ENCODE measurements at regions not wholly inside any gene's neighbourhood (a gene's known extent, or its start where the extent isn't known, plus 50 kb on each side); places are given as distances from the start of the nearest gene placed in this dataset.

DNA sequence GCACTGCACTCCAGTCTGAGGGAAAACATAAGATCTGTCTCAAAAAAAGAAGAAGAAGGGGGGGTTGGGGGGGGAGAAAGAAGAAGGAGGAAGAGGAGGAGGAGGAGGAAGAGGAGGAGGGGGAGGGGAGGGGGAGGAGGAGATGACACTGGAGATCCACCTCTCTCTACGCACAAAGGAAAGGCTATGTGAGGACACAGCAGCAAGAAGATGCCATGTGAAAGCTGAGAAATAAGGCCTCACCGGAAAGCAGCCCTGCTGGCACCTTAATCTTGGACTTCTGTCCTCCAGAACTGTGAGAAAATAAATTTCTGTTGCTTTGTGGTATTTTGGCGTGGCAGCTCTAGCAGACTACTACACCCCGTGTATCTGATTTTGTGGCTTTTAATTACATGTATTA lies 477.9 kb downstream of the MED13L start:
- no peak overlapping the region for H3K27ac Mint-ChIP-seq
- H4K20me1 ChIP-seq (ENCODE audit: low read depth) = no peaks in the 10 kb centered on the region
- no peak for TF ChIP-seq CTCF (IDR thresholded peaks at IDR 0.05)
- TF ChIP-seq EZH2 (IDR thresholded peaks at IDR 0.05) = no peak
- TF ChIP-seq EZH2phosphoT487 (IDR thresholded peaks at IDR 0.05) = no peak
- no peak overlapping the region for H3K4me3 Mint-ChIP-seq
- no peaks in the 10 kb centered on the region for H3K9me3 Mint-ChIP-seq
- peaks cover 3% of the 10 kb centered on the region for H3K4me1 Mint-ChIP-seq
- no peak overlapping the region for H3K27ac ChIP-seq
- no peaks in the 10 kb centered on the region for H3K36me3 Mint-ChIP-seq
- H3K4me1 ChIP-seq = no peaks in the 10 kb centered on the region
- H3F3A ChIP-seq (ENCODE audit: low read depth) = no peaks in the 10 kb centered on the region
- H3K79me2 ChIP-seq (ENCODE audit: low read depth) = no peaks in the 10 kb centered on the region
- H3K27me3 ChIP-seq = no peaks in the 10 kb centered on the region
- peaks cover 2% of the 10 kb centered on the region for H3K27me3 Mint-ChIP-seq (ENCODE audit: insufficient read depth, low read depth)
- no peak for DNase-seq (ENCODE audit: low spot score)
- H3K4me2 ChIP-seq = no peak overlapping the region
- no peak overlapping the region for H3K4me3 ChIP-seq
- no peak overlapping the region for H3K9ac ChIP-seq
- no peaks in the 10 kb centered on the region for H3K36me3 ChIP-seq
- H2AFZ ChIP-seq (replicated peaks) = no peak overlapping the region
- no peaks in the 10 kb centered on the region for H3K9me3 ChIP-seq (ENCODE audit: low read depth)

DNA sequence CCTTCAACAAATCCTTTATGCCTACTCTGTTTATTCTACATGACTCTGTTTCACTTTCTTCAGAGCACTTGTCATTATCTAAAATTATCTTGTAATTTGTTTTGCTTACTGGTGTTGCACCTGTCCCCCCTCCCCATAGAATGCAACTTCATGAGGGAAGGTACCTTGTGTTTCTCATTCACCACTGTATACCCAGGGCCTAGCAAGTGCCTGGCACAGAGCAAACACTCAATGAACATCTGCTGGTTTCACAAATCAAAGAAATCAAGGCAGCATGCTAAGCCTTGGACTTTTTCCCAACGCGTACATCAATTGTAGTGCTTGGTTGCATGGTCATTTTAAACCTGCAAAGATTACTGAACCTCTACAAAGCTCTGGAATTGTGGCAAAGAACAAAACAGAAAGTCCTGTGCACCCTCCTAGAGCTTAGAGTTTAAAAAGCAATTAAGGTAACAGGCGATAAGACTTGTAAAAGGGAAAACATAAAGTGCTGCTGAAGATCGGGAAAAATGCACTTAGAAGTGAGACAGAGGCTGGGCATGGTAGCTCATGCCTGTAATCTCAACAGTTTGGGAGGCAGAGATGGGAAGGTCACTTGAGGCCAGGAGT lies 479.1 kb downstream of the MED13L start:
- Histone ChIP-seq H3K27ac (no peak overlapping the region), H3K36me3 (no peaks in the 10 kb centered on the region), H3K27me3 (no peaks in the 10 kb centered on the region), H3K4me2 (no peak overlapping the region), H3F3A (ENCODE audit: low read depth) (no peaks in the 10 kb centered on the region), H3K79me2 (ENCODE audit: low read depth) (no peaks in the 10 kb centered on the region), H3K9me3 (ENCODE audit: low read depth) (no peaks in the 10 kb centered on the region), H2AFZ (replicated peaks) (no peak overlapping the region), H4K20me1 (ENCODE audit: low read depth) (no peaks in the 10 kb centered on the region), H3K4me3 (no peak overlapping the region), H3K9ac (no peak overlapping the region), H3K4me1 (no peaks in the 10 kb centered on the region)
- no peak for TF ChIP-seq EZH2 (IDR thresholded peaks at IDR 0.05)
- TF ChIP-seq EZH2phosphoT487 (IDR thresholded peaks at IDR 0.05) = no peak
- no peak for TF ChIP-seq CTCF (IDR thresholded peaks at IDR 0.05)
- H3K4me3 Mint-ChIP-seq = no peak overlapping the region
- no peak overlapping the region for H3K27ac Mint-ChIP-seq
- H3K4me1 Mint-ChIP-seq = peaks cover 3% of the 10 kb centered on the region
- no peaks in the 10 kb centered on the region for H3K36me3 Mint-ChIP-seq
- H3K27me3 Mint-ChIP-seq (ENCODE audit: insufficient read depth, low read depth) = peaks cover 2% of the 10 kb centered on the region
- H3K9me3 Mint-ChIP-seq = no peaks in the 10 kb centered on the region
- DNase-seq (ENCODE audit: low spot score) = no peak

DNA sequence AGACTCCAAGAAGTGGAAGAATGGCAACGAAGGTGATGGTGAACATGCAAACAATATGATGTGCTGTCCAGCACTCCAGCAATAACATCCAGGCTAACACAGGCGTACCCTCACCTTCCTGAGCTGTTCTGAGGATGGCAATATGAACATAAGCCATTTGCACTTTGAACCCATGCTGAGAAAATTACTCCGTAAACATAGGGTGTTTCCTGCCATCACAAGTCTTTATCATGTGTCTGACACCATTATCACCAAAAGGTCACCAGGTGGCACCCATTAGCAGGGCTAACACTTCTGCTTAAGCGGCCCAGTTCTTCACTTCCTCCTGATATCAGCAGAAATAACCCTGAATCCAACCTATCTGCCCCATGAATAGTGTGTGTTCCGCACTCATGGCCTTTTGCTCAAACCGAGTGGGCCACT lies 482.8 kb downstream of the MED13L start:
- TF ChIP-seq CTCF (IDR thresholded peaks at IDR 0.05) (peak; percentile 10), EZH2 (IDR thresholded peaks at IDR 0.05) (no peak), EZH2phosphoT487 (IDR thresholded peaks at IDR 0.05) (no peak)
- peaks cover under 1% of the 10 kb centered on the region for H3K27me3 Mint-ChIP-seq (ENCODE audit: insufficient read depth, low read depth)
- no peak overlapping the region for H3K27ac ChIP-seq
- no peak overlapping the region for H3K27ac Mint-ChIP-seq
- H3K27me3 ChIP-seq = no peaks in the 10 kb centered on the region
- H3K4me1 Mint-ChIP-seq = no peaks in the 10 kb centered on the region
- no peaks in the 10 kb centered on the region for H3F3A ChIP-seq (ENCODE audit: low read depth)
- H4K20me1 ChIP-seq (ENCODE audit: low read depth) = no peaks in the 10 kb centered on the region
- H3K4me2 ChIP-seq = no peak overlapping the region
- no peaks in the 10 kb centered on the region for H3K4me1 ChIP-seq
- H3K9me3 ChIP-seq (ENCODE audit: low read depth) = no peaks in the 10 kb centered on the region
- no peaks in the 10 kb centered on the region for H3K79me2 ChIP-seq (ENCODE audit: low read depth)
- no peak for DNase-seq (ENCODE audit: low spot score)
- H3K4me3 Mint-ChIP-seq = no peak overlapping the region
- no peaks in the 10 kb centered on the region for H3K36me3 ChIP-seq
- no peak overlapping the region for H2AFZ ChIP-seq (replicated peaks)
- H3K36me3 Mint-ChIP-seq = no peaks in the 10 kb centered on the region
- no peak overlapping the region for H3K4me3 ChIP-seq
- no peaks in the 10 kb centered on the region for H3K9me3 Mint-ChIP-seq
- no peak overlapping the region for H3K9ac ChIP-seq
